ENCODE measurements at regions not wholly inside any gene's neighbourhood (a gene's known extent, or its start where the extent isn't known, plus 50 kb on each side); places are given as distances from the start of the nearest gene placed in this dataset.

DNA sequence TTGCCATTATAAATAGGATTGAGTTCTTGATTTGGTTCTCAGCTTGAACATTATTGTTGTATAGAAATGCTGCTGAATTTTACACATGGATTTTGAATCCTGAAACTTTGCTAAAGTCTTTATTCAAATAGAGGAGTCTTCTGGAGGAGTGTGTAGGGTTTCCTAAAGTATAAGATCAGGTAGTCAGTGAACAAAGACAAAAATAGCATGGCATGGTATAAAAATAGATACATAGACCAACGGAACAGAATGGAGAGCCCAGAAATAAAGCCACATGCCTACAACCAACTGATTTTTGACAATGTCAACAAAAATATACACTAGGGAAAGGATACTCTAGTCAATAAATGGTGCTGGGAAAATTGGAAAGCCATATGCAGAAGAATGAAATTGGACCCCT, 740.1 kb downstream of the QKI start:
- Mint-ChIP-seq H3K27ac (ENCODE audit: unreplicated experiment) (no peak overlapping the region), H3K9me3 (ENCODE audit: unreplicated experiment) (peaks cover 29% of the 10 kb centered on the region), H3K36me3 (ENCODE audit: unreplicated experiment) (no peaks in the 10 kb centered on the region), H3K4me3 (ENCODE audit: unreplicated experiment) (no peak overlapping the region), H3K27me3 (ENCODE audit: unreplicated experiment) (no peaks in the 10 kb centered on the region), H3K4me1 (ENCODE audit: unreplicated experiment) (no peaks in the 10 kb centered on the region)
- TF ChIP-seq CTCF (IDR thresholded peaks at IDR 0.05) = no peak
- no peak for DNase-seq (ENCODE audit: extremely low spot score, unreplicated experiment)

- Mint-ChIP-seq H3K27ac (ENCODE audit: unreplicated experiment) (no peak overlapping the region), H3K4me1 (ENCODE audit: unreplicated experiment) (no peaks in the 10 kb centered on the region), H3K9me3 (ENCODE audit: unreplicated experiment) (peaks cover 24% of the 10 kb centered on the region), H3K27me3 (ENCODE audit: unreplicated experiment) (no peaks in the 10 kb centered on the region), H3K4me3 (ENCODE audit: unreplicated experiment) (no peak overlapping the region), H3K36me3 (ENCODE audit: unreplicated experiment) (no peaks in the 10 kb centered on the region)
- no peak for TF ChIP-seq CTCF (IDR thresholded peaks at IDR 0.05)
- DNase-seq (ENCODE audit: extremely low spot score, unreplicated experiment) = no peak
These were observed 738.1 kb downstream of the QKI start for GRCh38 chr6:164152611-164153010.

GRCh38 chr6:164151161-164152120, 736.9 kb downstream of the QKI start:
- H3K27ac Mint-ChIP-seq (ENCODE audit: unreplicated experiment) = no peak overlapping the region
- H3K9me3 Mint-ChIP-seq (ENCODE audit: unreplicated experiment) = peaks cover 22% of the 10 kb centered on the region
- DNase-seq (ENCODE audit: extremely low spot score, unreplicated experiment) = no peak
- no peak overlapping the region for H3K4me3 Mint-ChIP-seq (ENCODE audit: unreplicated experiment)
- H3K4me1 Mint-ChIP-seq (ENCODE audit: unreplicated experiment) = no peaks in the 10 kb centered on the region
- H3K27me3 Mint-ChIP-seq (ENCODE audit: unreplicated experiment) = no peaks in the 10 kb centered on the region
- no peak for TF ChIP-seq CTCF (IDR thresholded peaks at IDR 0.05)
- H3K36me3 Mint-ChIP-seq (ENCODE audit: unreplicated experiment) = no peaks in the 10 kb centered on the region

GRCh38 chr6:164150232-164150631, 735.7 kb downstream of the QKI start:
- H3K36me3 Mint-ChIP-seq (ENCODE audit: unreplicated experiment) = no peaks in the 10 kb centered on the region
- no peak overlapping the region for H3K27ac Mint-ChIP-seq (ENCODE audit: unreplicated experiment)
- DNase-seq (ENCODE audit: extremely low spot score, unreplicated experiment) = no peak
- no peak overlapping the region for H3K4me3 Mint-ChIP-seq (ENCODE audit: unreplicated experiment)
- peaks cover 17% of the 10 kb centered on the region for H3K9me3 Mint-ChIP-seq (ENCODE audit: unreplicated experiment)
- TF ChIP-seq CTCF (IDR thresholded peaks at IDR 0.05) = no peak
- no peaks in the 10 kb centered on the region for H3K27me3 Mint-ChIP-seq (ENCODE audit: unreplicated experiment)
- no peaks in the 10 kb centered on the region for H3K4me1 Mint-ChIP-seq (ENCODE audit: unreplicated experiment)

- peaks cover 7% of the 10 kb centered on the region for H3K9me3 Mint-ChIP-seq (ENCODE audit: unreplicated experiment)
- H3K36me3 Mint-ChIP-seq (ENCODE audit: unreplicated experiment) = no peaks in the 10 kb centered on the region
- no peak for DNase-seq (ENCODE audit: extremely low spot score, unreplicated experiment)
- no peak for TF ChIP-seq CTCF (IDR thresholded peaks at IDR 0.05)
- H3K4me1 Mint-ChIP-seq (ENCODE audit: unreplicated experiment) = no peaks in the 10 kb centered on the region
- H3K4me3 Mint-ChIP-seq (ENCODE audit: unreplicated experiment) = no peak overlapping the region
- no peak overlapping the region for H3K27ac Mint-ChIP-seq (ENCODE audit: unreplicated experiment)
- H3K27me3 Mint-ChIP-seq (ENCODE audit: unreplicated experiment) = no peaks in the 10 kb centered on the region
These were observed 734.3 kb downstream of the QKI start for GRCh38 chr6:164148788-164149187.
